Neuron (in vitro differentiated cells): ENCODE measurements at regions not wholly inside any gene's neighbourhood (a gene's known extent, or its start where the extent isn't known, plus 50 kb on each side); places are given as distances from the start of the nearest gene placed in this dataset.

Experiments
- H2AFZ ChIP-seq: one replicate; pipeline ENCODE4 v1.6.1; 2013; ENCODE audit warnings: low read depth, mild to moderate bottlenecking, inconsistent platforms, low read length, moderate library complexity
- H3K27me3 ChIP-seq: one replicate; pipeline ENCODE4 v1.6.1; 2013; ENCODE audit warnings: low read length; ENCODE audit not compliant: insufficient read depth
- H3K36me3 ChIP-seq: one replicate; pipeline ENCODE4 v1.6.1; 2013; ENCODE audit warnings: low read length; ENCODE audit not compliant: insufficient read depth
- H3K4me1 ChIP-seq: one replicate; pipeline ENCODE4 v1.6.1; 2013; ENCODE audit warnings: low read length; ENCODE audit not compliant: insufficient read depth
- H3K4me3 ChIP-seq: 2 replicates; pipeline ENCODE4 v1.5.1; 2013; ENCODE audit warnings: mild to moderate bottlenecking, low read length, moderate library complexity
- H3K9me3 ChIP-seq: one replicate; pipeline ENCODE4 v1.6.1; 2013; ENCODE audit warnings: low read length

DNA sequence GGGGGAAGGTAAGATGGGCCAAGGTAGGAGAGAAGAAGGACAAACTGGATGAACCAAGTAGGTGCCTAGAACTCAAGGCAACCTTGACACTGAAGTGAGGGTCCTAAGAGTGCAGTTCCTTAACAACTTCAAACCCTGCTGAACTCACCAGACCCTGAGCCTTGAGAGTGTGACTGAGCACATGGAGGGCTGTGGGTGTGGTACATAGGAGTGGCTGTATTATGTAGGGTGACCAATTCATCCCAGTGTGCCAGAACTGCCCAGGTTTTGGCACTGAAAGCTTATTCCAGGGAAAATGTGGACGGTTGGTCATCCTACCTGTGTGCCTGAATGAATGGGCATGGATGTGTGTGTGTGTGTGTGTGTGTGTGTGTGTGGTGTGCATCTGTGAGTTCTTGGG lies 281.8 kb downstream of the DHX35 start:
- Histone ChIP-seq H3K4me1 (no peaks in the 10 kb centered on the region), H3K36me3 (no peaks in the 10 kb centered on the region)

DNA sequence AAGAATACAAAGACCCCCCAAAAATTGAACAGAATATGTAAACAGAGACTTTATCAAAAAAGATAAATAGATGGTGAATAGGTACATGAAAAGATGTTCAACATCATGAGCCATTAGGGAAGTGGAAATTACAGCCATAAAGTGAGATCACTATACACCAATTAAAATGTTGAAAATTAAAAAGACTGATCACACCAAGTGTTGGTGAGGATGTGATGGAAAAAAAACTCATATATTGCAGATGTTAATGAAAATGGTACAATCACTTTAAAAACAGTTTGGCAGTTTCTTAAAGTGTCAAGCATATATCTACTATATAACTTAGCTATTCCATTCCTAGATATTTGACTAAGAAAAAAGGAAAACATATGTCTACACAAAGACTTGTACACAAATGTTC lies 280.5 kb downstream of the DHX35 start:
- no peaks in the 10 kb centered on the region for H3K4me1 ChIP-seq
- no peaks in the 10 kb centered on the region for H3K9me3 ChIP-seq
- no peak overlapping the region for H2AFZ ChIP-seq
- no peak overlapping the region for H3K4me3 ChIP-seq
- H3K27me3 ChIP-seq, result no peaks in the 10 kb centered on the region
- no peaks in the 10 kb centered on the region for H3K36me3 ChIP-seq

More for the DNA sequence above, 281.8 kb downstream of the DHX35 start:
- H3K4me3 ChIP-seq, result no peak overlapping the region
- no peak overlapping the region for H2AFZ ChIP-seq
- H3K9me3 ChIP-seq, result no peaks in the 10 kb centered on the region
- no peaks in the 10 kb centered on the region for H3K27me3 ChIP-seq

DNA sequence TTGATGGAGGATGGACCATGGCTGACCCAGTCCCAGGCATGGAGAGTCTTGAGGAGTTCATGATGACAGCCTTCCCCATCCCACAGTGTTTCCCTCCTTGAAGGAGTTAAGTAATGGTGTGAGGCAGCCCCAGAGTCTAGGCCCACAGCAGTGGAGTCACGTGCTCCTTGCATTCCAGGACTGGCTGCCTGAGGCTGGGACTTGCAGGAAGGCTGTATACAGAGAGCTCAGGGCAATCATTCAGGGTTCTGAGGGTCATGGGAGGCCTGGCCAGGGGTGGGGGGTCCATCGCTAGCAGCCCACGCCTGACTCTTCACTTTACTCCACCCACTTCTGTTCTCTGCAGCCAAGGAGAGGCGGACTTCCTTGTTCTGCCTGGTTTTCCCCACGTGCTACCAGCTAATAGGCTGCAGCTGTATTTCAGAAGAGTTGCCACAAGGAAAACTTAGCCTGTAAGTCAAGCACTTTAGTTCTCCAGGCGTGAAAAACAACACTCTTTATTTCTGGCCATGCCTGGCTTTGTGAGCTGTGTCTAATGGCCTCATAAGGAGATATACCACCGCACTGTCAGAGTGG lies 272.5 kb downstream of the DHX35 start:
- Histone ChIP-seq H3K4me3 (no peak overlapping the region), H3K36me3 (no peaks in the 10 kb centered on the region), H3K4me1 (no peaks in the 10 kb centered on the region), H3K9me3 (no peaks in the 10 kb centered on the region), H2AFZ (no peak overlapping the region), H3K27me3 (no peaks in the 10 kb centered on the region)

DNA sequence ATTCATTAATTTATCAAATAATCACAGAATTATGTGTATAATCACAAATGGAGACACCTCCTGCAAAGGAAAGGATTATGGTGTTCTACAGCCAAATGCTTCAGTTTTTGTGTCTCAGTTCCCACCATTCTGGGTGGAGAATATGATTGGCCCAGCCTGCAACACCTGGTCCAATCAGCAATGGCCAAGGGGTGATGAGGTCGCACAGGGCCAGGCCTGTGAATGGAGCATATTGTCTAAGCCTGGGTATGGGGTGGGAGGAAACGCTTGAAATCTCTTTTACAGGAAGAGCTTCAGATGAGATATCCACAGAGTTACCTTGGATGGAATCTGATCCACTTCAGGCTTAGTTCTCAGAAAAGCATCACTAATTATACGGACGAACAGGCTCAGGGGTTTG lies 271.6 kb downstream of the DHX35 start:
- Histone ChIP-seq H3K27me3 (no peaks in the 10 kb centered on the region), H3K9me3 (no peaks in the 10 kb centered on the region), H3K4me3 (no peak overlapping the region), H3K4me1 (no peaks in the 10 kb centered on the region), H3K36me3 (no peaks in the 10 kb centered on the region), H2AFZ (no peak overlapping the region)

DNA sequence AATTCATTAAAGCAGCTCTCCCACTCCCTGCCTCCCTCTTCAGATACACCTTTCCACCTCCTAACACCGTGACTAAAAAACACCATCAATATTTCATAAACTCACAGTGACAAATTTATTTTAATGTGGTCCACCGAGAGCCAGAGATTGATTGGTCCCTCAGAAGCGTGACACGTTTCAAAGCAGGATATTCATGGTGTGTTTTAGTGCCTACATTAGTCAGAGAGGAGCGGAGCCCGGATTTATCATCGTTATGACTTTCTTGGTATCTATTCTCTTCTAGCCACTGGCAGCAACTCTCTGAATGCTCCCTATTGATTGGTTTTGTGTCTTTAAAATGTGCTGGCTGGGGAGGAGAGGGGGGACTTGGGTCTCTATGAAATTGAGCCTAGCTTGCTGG lies 265.3 kb downstream of the DHX35 start:
- H3K9me3 ChIP-seq, result no peaks in the 10 kb centered on the region
- no peaks in the 10 kb centered on the region for H3K27me3 ChIP-seq
- no peaks in the 10 kb centered on the region for H3K4me1 ChIP-seq
- H3K36me3 ChIP-seq, result no peaks in the 10 kb centered on the region
- H3K4me3 ChIP-seq, result no peak overlapping the region
- H2AFZ ChIP-seq, result no peak overlapping the region

DNA sequence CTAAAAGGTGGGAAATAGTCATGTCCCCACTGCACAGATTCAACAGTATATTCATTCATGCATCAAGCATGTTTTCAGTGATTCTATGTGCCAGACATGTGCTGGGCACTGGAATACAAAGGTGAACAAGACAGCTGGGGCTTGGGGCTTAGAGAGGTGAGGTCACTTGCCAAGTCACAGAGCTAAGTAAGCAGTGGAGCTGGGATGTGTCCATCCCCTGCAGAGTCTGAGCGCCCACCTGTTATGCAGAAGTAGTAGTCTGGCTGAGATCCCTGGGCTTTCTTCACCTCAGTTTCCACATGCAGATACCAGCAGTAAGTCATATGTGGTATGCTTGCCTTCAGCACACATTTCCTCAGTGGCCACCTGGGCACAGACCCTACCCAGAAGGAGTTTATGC lies 263.8 kb downstream of the DHX35 start:
- no peaks in the 10 kb centered on the region for H3K4me1 ChIP-seq
- H3K9me3 ChIP-seq, result no peaks in the 10 kb centered on the region
- H3K4me3 ChIP-seq, result no peak overlapping the region
- H3K36me3 ChIP-seq, result no peaks in the 10 kb centered on the region
- H2AFZ ChIP-seq, result no peak overlapping the region
- H3K27me3 ChIP-seq, result no peaks in the 10 kb centered on the region

DNA sequence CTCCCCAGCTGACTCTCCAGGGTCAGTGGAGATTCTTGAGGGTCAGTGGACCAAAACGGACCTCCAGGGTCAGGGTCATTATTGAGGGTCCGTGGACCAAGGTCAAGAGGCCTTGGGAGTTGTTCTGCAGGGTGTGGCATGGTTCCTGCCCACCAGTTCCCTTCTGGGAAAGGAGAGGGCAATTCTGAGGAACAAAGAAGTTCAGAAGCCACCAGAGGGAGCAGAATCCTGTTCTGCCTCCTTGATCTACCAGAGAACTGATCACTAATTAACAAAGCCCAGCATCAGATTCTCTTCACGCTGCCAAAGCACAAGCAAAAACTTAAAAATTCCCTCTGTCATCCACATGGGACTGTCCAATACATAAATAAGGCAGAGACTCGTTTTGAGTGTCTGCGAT lies 263.4 kb downstream of the DHX35 start:
- Histone ChIP-seq H3K9me3 (no peaks in the 10 kb centered on the region), H2AFZ (no peak overlapping the region)

DNA sequence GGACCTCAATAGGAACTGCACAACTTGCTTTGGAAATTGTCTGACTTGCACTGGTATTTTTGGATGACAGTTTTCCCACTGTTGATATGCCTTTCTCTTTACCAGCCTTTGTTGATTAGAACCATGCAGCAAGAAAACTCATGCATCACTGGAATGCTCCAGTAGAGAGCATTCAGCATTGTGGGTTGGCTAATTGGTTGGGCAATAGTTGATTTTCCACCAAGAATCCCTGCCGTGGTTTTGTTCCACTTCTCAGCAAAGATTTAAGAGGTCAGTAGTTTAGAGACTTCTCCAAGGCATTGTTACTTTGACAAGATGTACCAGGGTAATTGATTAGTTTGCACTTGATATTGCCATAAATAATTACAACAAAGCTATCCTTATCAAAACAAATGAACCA lies 260.0 kb downstream of the DHX35 start:
- H3K9me3 ChIP-seq, result no peaks in the 10 kb centered on the region
- H2AFZ ChIP-seq, result no peak overlapping the region
- no peaks in the 10 kb centered on the region for H3K36me3 ChIP-seq
- no peaks in the 10 kb centered on the region for H3K4me1 ChIP-seq
- no peaks in the 10 kb centered on the region for H3K27me3 ChIP-seq
- no peak overlapping the region for H3K4me3 ChIP-seq

More for the DNA sequence above, 263.4 kb downstream of the DHX35 start:
- H3K36me3 ChIP-seq, result no peaks in the 10 kb centered on the region
- no peak overlapping the region for H3K4me3 ChIP-seq
- no peaks in the 10 kb centered on the region for H3K4me1 ChIP-seq
- H3K27me3 ChIP-seq, result no peaks in the 10 kb centered on the region

DNA sequence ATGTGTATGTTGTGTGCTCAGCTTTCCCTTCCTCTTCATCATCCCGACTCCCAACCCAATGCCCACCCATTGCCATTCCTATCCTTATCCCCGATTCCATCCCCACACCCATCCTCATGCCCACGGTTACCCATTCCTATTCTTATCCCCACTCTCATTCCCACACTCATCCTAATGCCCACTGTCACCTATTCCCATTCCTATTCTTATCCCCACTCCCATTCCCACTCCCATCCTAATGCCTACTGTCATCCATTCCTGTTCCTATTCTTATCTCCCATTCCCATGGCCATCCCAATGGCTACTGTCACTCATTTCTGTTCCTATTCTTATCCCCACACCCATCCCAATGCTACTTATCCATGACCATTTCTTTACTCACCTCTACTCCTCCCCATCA lies 254.1 kb downstream of the DHX35 start:
- Histone ChIP-seq H3K4me1 (no peaks in the 10 kb centered on the region), H3K9me3 (no peaks in the 10 kb centered on the region), H3K4me3 (no peak overlapping the region), H3K36me3 (no peaks in the 10 kb centered on the region), H2AFZ (no peak overlapping the region), H3K27me3 (no peaks in the 10 kb centered on the region)

DNA sequence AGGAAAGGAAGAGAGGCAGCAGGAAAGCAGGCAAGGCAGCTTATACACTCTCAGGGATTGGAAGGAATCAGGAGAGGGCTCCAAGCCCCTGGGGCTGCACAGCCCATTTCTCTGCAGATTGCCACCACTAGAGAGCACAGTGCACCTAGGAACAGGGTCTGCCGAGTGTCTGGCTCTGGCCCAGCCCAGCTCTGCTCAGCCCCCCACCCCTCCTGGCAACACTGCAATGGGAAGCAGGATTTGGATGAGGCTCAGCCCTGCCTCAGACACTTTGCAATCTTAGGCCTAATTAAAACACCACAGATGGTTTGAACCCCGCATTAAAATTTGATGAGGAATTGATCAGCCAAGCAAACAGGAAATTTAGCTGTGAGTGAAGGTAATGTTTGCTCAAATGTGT lies 252.7 kb downstream of the DHX35 start:
- peaks cover 4% of the 10 kb centered on the region for H3K27me3 ChIP-seq

DNA sequence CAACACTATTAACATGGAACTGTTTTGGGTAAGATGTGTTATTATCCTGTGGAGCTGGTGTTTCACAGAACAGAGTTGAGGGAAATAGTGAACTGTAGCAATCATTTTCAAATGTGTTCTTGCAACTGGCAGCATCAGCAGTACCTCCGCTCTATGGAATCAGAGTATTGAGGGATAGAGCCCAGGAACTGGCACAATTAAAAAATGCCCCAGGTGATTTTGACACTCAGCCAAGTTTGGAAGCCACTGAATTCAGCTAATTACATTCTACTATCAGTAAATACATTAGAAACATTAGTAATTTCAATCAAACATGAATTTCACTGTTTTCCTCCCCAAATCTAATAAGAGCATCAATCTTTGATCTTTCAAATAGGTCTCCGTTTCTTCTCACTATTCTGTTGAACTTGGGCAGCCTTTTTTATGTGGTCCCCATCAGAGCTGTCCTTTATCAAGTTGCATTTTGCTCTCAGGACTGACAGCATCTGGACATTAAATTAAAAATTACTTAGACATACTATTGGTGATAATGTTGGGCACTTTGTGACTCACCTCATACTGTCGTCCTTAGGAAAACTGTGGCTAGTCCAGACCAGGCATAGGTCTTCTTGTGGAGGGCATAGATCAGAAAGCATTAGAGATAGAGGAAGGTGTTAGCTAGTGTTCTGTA lies 251.5 kb downstream of the DHX35 start:
- Histone ChIP-seq H3K9me3 (no peaks in the 10 kb centered on the region), H3K36me3 (no peaks in the 10 kb centered on the region), H3K4me3 (no peak overlapping the region), H2AFZ (no peak overlapping the region), H3K27me3 (peaks cover 4% of the 10 kb centered on the region), H3K4me1 (no peaks in the 10 kb centered on the region)

More for the DNA sequence above, 252.7 kb downstream of the DHX35 start:
- H3K9me3 ChIP-seq, result no peaks in the 10 kb centered on the region
- no peak overlapping the region for H2AFZ ChIP-seq
- no peaks in the 10 kb centered on the region for H3K4me1 ChIP-seq
- H3K36me3 ChIP-seq, result no peaks in the 10 kb centered on the region
- H3K4me3 ChIP-seq, result no peak overlapping the region

DNA sequence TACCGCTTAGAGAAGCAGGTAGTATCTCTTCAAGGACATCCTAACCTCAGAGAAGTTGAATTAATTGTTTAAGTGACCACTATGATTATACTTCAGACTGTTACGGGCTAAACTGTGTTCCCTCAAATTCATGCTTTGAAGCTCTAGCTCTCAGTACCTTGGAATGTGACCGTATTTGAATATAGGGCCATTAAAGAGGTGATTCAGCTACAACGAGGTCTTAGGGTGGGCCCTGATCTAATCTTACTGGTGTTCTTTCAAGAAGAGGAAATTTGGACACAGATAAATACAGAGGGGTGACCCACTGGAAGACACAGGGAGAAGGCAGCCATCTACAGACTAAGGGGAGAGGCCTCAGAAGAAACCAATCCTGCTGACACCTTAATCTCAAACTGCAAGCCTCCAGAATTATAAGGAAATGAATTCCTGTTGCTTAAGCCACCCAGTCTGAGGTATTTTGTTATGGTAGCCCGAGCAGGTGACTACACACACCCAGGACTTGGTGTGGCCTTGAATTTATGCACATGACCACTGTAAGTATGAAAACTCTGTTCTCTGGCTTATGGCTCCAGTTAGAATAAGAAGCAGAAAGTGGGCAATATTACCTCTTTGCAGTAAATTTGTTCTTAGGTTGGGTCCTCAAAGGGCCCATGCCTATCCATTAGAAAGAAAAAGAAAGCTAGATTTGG lies 249.1 kb downstream of the DHX35 start:
- H3K36me3 ChIP-seq, result no peaks in the 10 kb centered on the region

DNA sequence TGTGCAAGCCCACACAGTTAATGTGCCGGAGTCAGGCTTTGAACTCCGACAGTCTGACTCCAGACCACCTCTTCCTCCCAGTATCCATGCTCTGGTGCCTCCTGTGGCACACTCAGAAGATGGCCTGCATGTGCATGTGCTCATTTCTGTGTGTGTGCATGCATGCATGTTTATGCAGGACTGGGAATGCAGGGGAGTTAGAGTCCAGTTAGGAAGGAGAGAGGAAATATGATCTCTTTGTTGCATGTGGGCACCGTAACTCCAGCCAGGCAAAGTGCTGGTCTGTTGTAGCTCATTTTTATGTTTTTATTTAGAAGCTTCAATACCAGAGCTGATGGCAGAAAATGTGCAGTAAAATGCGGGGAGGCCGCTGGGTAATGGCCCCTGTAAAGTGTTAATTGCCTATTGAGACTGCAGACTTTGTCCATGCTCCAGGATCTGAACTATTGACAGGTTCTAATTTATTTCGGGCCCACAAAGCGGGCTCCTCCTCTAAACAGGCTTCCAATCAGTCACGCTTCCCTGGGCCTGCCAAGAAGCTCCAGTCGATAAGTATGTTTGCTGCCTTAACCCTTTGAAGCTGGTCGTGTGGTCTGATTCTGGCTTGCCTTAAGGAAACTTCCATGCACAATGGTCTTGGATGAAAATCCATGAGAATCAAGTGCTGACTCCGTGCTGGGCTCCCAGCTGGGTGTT lies 248.3 kb downstream of the DHX35 start:
- H3K4me1 ChIP-seq, result no peaks in the 10 kb centered on the region
- H3K4me3 ChIP-seq, result no peak overlapping the region
- peaks cover 4% of the 10 kb centered on the region for H3K27me3 ChIP-seq

More for the DNA sequence above, 249.1 kb downstream of the DHX35 start:
- Histone ChIP-seq H3K9me3 (no peaks in the 10 kb centered on the region), H3K27me3 (peaks cover 4% of the 10 kb centered on the region), H2AFZ (no peak overlapping the region), H3K4me3 (no peak overlapping the region), H3K4me1 (no peaks in the 10 kb centered on the region)

More for the DNA sequence above, 248.3 kb downstream of the DHX35 start:
- Histone ChIP-seq H3K36me3 (no peaks in the 10 kb centered on the region), H2AFZ (no peak overlapping the region), H3K9me3 (no peaks in the 10 kb centered on the region)
